HG02642 (cell line): ENCODE measurements at regions not wholly inside any gene's neighbourhood (a gene's known extent, or its start where the extent isn't known, plus 50 kb on each side); places are given as distances from the start of the nearest gene placed in this dataset.

Experiments used
- ATAC-seq: cut with Tn5 transposase; IDR thresholded peaks from one replicate; pipeline ENCODE4 v1.9.1; 2021; ENCODE audit warnings: mild to moderate bottlenecking; ENCODE audit not compliant: unreplicated experiment, poor library complexity

GRCh38 chr12:59839514-59839913 is 243.7 kb downstream of the SLC16A7 start:
- ATAC-seq, result no peak

- no peak for ATAC-seq
Measured at GRCh38 chr12:59843260-59843843, 247.5 kb downstream of the SLC16A7 start.

GRCh38 chr12:59844750-59845149 is 248.9 kb downstream of the SLC16A7 start:
- no peak for ATAC-seq

GRCh38 chr12:59845293-59845692 is 249.5 kb downstream of the SLC16A7 start:
- no peak for ATAC-seq

GRCh38 chr12:59847127-59847526 is 251.3 kb downstream of the SLC16A7 start:
- ATAC-seq, result no peak

- no peak for ATAC-seq
Measured at GRCh38 chr12:59850268-59850667, 254.4 kb downstream of the SLC16A7 start.

GRCh38 chr12:59858508-59859170 is 262.8 kb downstream of the SLC16A7 start:
- ATAC-seq, result no peak

- ATAC-seq, result no peak
Measured at GRCh38 chr12:59859171-59859510, 263.3 kb downstream of the SLC16A7 start.

- ATAC-seq, result no peak
Measured at GRCh38 chr12:59861635-59862034, 265.8 kb downstream of the SLC16A7 start.

- no peak for ATAC-seq
Measured at GRCh38 chr12:59867055-59867454, 271.2 kb downstream of the SLC16A7 start.

GRCh38 chr12:59867689-59868088 is 271.9 kb downstream of the SLC16A7 start:
- no peak for ATAC-seq

- no peak for ATAC-seq
Measured at GRCh38 chr12:59871779-59872178, 275.9 kb downstream of the SLC16A7 start.

- no peak for ATAC-seq
Measured at GRCh38 chr12:59873136-59873535, 277.3 kb downstream of the SLC16A7 start.

GRCh38 chr12:59874781-59875180 is 279.0 kb downstream of the SLC16A7 start:
- ATAC-seq, result no peak

GRCh38 chr12:59886131-59886733 is 290.4 kb downstream of the SLC16A7 start:
- no peak for ATAC-seq

GRCh38 chr12:59887178-59887577 is 291.3 kb downstream of the SLC16A7 start:
- no peak for ATAC-seq

- no peak for ATAC-seq
Measured at GRCh38 chr12:59890896-59891579, 295.2 kb downstream of the SLC16A7 start.

GRCh38 chr12:59895166-59895775 is 299.4 kb downstream of the SLC16A7 start:
- ATAC-seq, result no peak

- ATAC-seq, result no peak
Measured at GRCh38 chr12:59904874-59905521, 309.2 kb downstream of the SLC16A7 start.

- ATAC-seq, result no peak
Measured at GRCh38 chr12:59911516-59911915, 315.7 kb downstream of the SLC16A7 start.
